ENCODE measurements at regions not wholly inside any gene's neighbourhood (a gene's known extent, or its start where the extent isn't known, plus 50 kb on each side); places are given as distances from the start of the nearest gene placed in this dataset. TPM values are rescaled to one million over a fixed set of nuclear protein-coding genes. Genes with fewer than 3 reads are reported as not detected.

GRCh38 chr11:8841899-8842298 lies 69.1 kb upstream of the AKIP1 start:
- no peak overlapping the region for H3K4me3 ChIP-seq (ENCODE audit: low read depth, low read length)
- TF ChIP-seq CTCF (IDR thresholded peaks at IDR 0.05; ENCODE audit: insufficient read depth, low read length): no peak
- no peak for DNase-seq (ENCODE audit: low read depth)

- TF ChIP-seq CTCF (IDR thresholded peaks at IDR 0.05; ENCODE audit: insufficient read depth, low read length): no peak
- no peak for DNase-seq (ENCODE audit: low read depth)
- no peak overlapping the region for H3K4me3 ChIP-seq (ENCODE audit: low read depth, low read length)
Measured at GRCh38 chr11:8858808-8859207, 52.2 kb upstream of the AKIP1 start.

Small RNA genes in the stretch of these regions (small RNA-seq; reads per million reads assigned to genes)
- gene RNA5SP330: not detected
